ENCODE measurements at regions not wholly inside any gene's neighbourhood (a gene's known extent, or its start where the extent isn't known, plus 50 kb on each side); places are given as distances from the start of the nearest gene placed in this dataset.

DNA sequence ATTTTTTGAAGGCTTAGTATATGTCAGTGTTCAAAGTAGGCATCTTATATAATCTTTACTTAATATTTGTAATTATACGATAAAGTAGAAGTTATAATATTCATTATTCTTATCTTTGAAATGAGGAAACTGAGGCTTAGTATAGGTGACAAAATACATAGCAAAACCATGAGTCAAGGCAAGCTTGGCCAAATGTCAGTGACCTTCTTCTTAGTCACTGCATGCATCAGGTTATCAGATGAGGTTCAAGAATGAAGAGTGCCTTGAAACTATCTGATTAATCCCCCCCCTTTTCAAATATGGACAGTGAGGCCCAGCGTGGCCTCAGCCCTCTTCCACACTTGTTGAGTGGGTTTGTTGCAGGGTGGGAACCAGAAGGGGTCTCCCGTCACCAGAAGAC is 59.3 kb downstream of the PMAIP1 start:
- Mint-ChIP-seq H3K4me3 (ENCODE audit: low read depth) (no peak overlapping the region), H3K4me1 (ENCODE audit: low read depth) (peaks cover 6% of the 10 kb centered on the region), H3K9me3 (ENCODE audit: low read depth) (no peaks in the 10 kb centered on the region), H3K36me3 (ENCODE audit: insufficient read depth) (no peaks in the 10 kb centered on the region), H3K27me3 (no peaks in the 10 kb centered on the region), H3K27ac (no peak overlapping the region)
- no peak for DNase-seq (ENCODE audit: low spot score, unreplicated experiment)
- TF ChIP-seq, protein P1, sequence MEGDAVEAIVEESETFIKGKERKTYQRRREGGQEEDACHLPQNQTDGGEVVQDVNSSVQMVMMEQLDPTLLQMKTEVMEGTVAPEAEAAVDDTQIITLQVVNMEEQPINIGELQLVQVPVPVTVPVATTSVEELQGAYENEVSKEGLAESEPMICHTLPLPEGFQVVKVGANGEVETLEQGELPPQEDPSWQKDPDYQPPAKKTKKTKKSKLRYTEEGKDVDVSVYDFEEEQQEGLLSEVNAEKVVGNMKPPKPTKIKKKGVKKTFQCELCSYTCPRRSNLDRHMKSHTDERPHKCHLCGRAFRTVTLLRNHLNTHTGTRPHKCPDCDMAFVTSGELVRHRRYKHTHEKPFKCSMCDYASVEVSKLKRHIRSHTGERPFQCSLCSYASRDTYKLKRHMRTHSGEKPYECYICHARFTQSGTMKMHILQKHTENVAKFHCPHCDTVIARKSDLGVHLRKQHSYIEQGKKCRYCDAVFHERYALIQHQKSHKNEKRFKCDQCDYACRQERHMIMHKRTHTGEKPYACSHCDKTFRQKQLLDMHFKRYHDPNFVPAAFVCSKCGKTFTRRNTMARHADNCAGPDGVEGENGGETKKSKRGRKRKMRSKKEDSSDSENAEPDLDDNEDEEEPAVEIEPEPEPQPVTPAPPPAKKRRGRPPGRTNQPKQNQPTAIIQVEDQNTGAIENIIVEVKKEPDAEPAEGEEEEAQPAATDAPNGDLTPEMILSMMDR (IDR thresholded peaks at IDR 0.05; ENCODE audit: unreplicated experiment) = no peak

DNA sequence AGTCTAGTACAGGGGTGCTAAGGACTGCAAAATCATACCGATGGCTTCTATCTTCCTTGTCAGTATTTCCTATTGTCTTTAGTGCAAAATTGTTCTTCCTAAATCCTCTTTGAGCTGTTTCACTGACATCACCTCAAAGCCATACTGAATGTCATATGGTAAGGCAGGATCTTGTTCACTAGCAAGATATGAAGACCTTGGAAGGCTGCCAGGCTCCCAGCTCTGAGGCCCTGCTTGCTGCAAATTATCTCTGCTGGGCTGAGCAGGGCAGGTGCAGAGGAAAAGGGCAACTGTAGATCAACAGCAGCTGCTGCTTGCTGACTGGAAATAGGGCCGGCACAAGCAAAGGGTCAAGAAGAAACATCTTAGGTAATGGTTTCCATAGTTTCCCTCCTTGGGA is 58.2 kb downstream of the PMAIP1 start:
- no peaks in the 10 kb centered on the region for H3K9me3 Mint-ChIP-seq (ENCODE audit: low read depth)
- TF ChIP-seq, protein P1 (IDR thresholded peaks at IDR 0.05; ENCODE audit: unreplicated experiment) = no peak
- no peaks in the 10 kb centered on the region for H3K36me3 Mint-ChIP-seq (ENCODE audit: insufficient read depth)
- H3K27me3 Mint-ChIP-seq = no peaks in the 10 kb centered on the region
- no peak overlapping the region for H3K4me3 Mint-ChIP-seq (ENCODE audit: low read depth)
- H3K27ac Mint-ChIP-seq = no peak overlapping the region
- peaks cover 4% of the 10 kb centered on the region for H3K4me1 Mint-ChIP-seq (ENCODE audit: low read depth)
- DNase-seq (ENCODE audit: low spot score, unreplicated experiment) = no peak

DNA sequence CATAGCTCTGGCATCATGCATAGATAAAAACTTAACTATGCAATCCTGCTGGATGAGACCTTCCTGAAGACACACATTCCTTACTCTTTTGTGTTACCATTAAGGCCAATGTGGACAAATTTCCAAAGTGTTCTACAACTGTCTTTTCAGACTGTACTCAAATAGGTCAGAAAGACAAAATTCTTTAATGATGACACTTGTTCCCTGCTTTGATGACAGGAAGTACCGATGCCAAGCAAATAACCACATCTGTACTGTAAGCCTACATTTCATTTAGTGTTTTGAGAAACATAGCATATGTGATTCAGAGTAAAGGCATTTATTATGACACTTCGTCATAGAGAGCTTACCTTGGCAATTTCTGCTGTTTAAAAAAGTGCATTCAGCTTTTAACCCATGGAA is 55.0 kb downstream of the PMAIP1 start:
- no peaks in the 10 kb centered on the region for H3K36me3 Mint-ChIP-seq (ENCODE audit: insufficient read depth)
- TF ChIP-seq, protein P1 (IDR thresholded peaks at IDR 0.05; ENCODE audit: unreplicated experiment) = no peak
- no peak overlapping the region for H3K4me3 Mint-ChIP-seq (ENCODE audit: low read depth)
- no peaks in the 10 kb centered on the region for H3K27me3 Mint-ChIP-seq
- no peak overlapping the region for H3K27ac Mint-ChIP-seq
- peaks cover 3% of the 10 kb centered on the region for H3K4me1 Mint-ChIP-seq (ENCODE audit: low read depth)
- no peak for DNase-seq (ENCODE audit: low spot score, unreplicated experiment)
- no peaks in the 10 kb centered on the region for H3K9me3 Mint-ChIP-seq (ENCODE audit: low read depth)

DNA sequence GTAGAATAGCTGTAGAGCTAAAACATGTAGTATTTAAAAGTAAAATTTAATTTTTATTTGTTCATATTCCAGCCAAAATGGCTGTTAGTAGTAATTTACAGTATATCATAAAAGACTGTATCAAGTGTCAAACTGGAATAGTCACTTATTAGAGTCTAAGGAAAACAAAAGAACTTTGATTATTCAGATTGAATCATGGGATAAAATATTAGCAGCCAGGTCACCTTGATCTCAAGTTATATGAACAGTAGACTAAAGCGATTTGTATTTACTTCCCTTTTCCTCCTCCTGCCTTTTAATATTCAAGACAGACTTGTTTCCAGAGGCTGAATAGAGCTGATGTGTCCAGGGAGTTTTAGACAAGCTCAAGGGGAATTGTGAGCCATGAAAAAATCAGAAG is 54.4 kb downstream of the PMAIP1 start:
- TF ChIP-seq, protein P1 (IDR thresholded peaks at IDR 0.05; ENCODE audit: unreplicated experiment) = no peak
- Mint-ChIP-seq H3K9me3 (ENCODE audit: low read depth) (no peaks in the 10 kb centered on the region), H3K4me3 (ENCODE audit: low read depth) (no peak overlapping the region), H3K27ac (no peak overlapping the region), H3K36me3 (ENCODE audit: insufficient read depth) (no peaks in the 10 kb centered on the region), H3K27me3 (no peaks in the 10 kb centered on the region), H3K4me1 (ENCODE audit: low read depth) (peaks cover 3% of the 10 kb centered on the region)
- DNase-seq (ENCODE audit: low spot score, unreplicated experiment) = no peak

Data from progenitor cell of endocrine pancreas (in vitro differentiated cells).